GM12892 (cell line): ENCODE measurements at regions not wholly inside any gene's neighbourhood (a gene's known extent, or its start where the extent isn't known, plus 50 kb on each side); places are given as distances from the start of the nearest gene placed in this dataset.

Experiments used
- POLR2A ChIP-seq: IDR thresholded peaks from 2 replicates; pipeline ENCODE4 v1.6.1; 2011; ENCODE audit warnings: low read depth, low read length, control low read depth
- POLR2AphosphoS5 ChIP-seq: IDR thresholded peaks from 2 replicates; pipeline ENCODE4 v1.6.1; 2011; ENCODE audit warnings: low read depth, low read length, control low read depth

DNA sequence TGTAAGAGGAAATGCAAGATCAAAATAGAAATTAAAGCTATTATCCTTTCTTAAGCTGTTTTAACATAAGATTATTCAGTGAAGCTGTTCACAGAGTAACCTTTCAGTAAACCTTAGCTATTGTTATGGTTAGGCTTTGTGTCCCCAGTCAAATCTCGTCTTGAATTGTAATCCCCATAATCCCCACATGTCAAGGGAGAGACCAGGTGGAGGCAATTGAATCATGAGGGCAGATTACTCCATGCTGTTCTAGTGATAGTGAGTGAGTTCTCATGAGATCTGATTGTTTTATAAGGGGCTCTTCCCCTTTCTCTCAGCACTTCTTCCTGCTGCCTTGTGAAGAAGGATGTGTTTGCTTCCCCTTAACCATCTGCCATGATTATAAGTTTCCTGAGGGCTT, 424.4 kb downstream of the DSEL start:
- no peak for TF ChIP-seq POLR2A
- TF ChIP-seq POLR2AphosphoS5: no peak
